Middle frontal gyrus (tissue), 1 donor: ENCODE measurements at regions not wholly inside any gene's neighbourhood (a gene's known extent, or its start where the extent isn't known, plus 50 kb on each side); places are given as distances from the start of the nearest gene placed in this dataset.

Experiments
- DNase-seq: peaks from one replicate; pipeline ENCODE4 v3.0.0-alpha.2; 2015; ENCODE audit warnings: low spot score; ENCODE audit errors: extremely low spot score

- peak; percentile 71 for DNase-seq
Measured at GRCh38 chr12:89016970-89017778, 335.1 kb downstream of the DUSP6 start.

- no peak for DNase-seq
Measured at GRCh38 chr12:89015419-89015818, 336.9 kb downstream of the DUSP6 start.

- no peak for DNase-seq
Measured at GRCh38 chr12:88998421-88998820, 353.9 kb downstream of the DUSP6 start.

GRCh38 chr12:88996200-88996788 is 356.0 kb downstream of the DUSP6 start:
- DNase-seq, result no peak

GRCh38 chr12:88994971-88995370 is 357.3 kb downstream of the DUSP6 start:
- DNase-seq, result no peak

GRCh38 chr12:88994537-88994936 is 357.8 kb downstream of the DUSP6 start:
- DNase-seq, result no peak

- no peak for DNase-seq
Measured at GRCh38 chr12:88993651-88994050, 358.6 kb downstream of the DUSP6 start.

GRCh38 chr12:88986056-88986455 is 366.2 kb downstream of the DUSP6 start:
- DNase-seq, result no peak

- DNase-seq, result no peak
Measured at GRCh38 chr12:88985631-88986030, 366.7 kb downstream of the DUSP6 start.

GRCh38 chr12:88985011-88985410 is 367.3 kb downstream of the DUSP6 start:
- DNase-seq, result no peak

- DNase-seq, result no peak
Measured at GRCh38 chr12:88982694-88983093, 369.6 kb downstream of the DUSP6 start.

GRCh38 chr12:88977115-88977514 is 375.2 kb downstream of the DUSP6 start:
- DNase-seq, result no peak

- no peak for DNase-seq
Measured at GRCh38 chr12:88973998-88974397, 378.3 kb downstream of the DUSP6 start.

GRCh38 chr12:88970740-88971139 is 381.6 kb downstream of the DUSP6 start:
- no peak for DNase-seq

GRCh38 chr12:88969127-88969526 is 383.2 kb downstream of the DUSP6 start:
- DNase-seq, result no peak

- DNase-seq, result no peak
Measured at GRCh38 chr12:88960213-88960878, 380.1 kb upstream of the KITLG start.

GRCh38 chr12:88958946-88959345 is 378.7 kb upstream of the KITLG start:
- DNase-seq, result no peak

- no peak for DNase-seq
Measured at GRCh38 chr12:88958153-88958552, 377.9 kb upstream of the KITLG start.

- no peak for DNase-seq
Measured at GRCh38 chr12:88957358-88957757, 377.1 kb upstream of the KITLG start.

GRCh38 chr12:88955531-88955930 is 375.3 kb upstream of the KITLG start:
- no peak for DNase-seq

- no peak for DNase-seq
Measured at GRCh38 chr12:88953029-88953586, 372.8 kb upstream of the KITLG start.

- DNase-seq, result no peak
Measured at GRCh38 chr12:88952562-88952942, 372.3 kb upstream of the KITLG start.
